Gastroesophageal sphincter (tissue), 4 donors: ENCODE measurements at regions not wholly inside any gene's neighbourhood (a gene's known extent, or its start where the extent isn't known, plus 50 kb on each side); places are given as distances from the start of the nearest gene placed in this dataset.
A peak's percentile ranks its signal among the peaks of the same experiment; 100 is the strongest.

Source experiments
- ATAC-seq: fragments of 150-250 bp; one replicate; pipeline ENCODE4 v1.9.1; 2016; ENCODE audit warnings: mild to moderate bottlenecking, moderate library complexity
- H3K27ac ChIP-seq, 4 donors: fragments of 200-600 bp; sonication (generic) in 3 of 4; 1 replicate in 3 of 4; 2 replicates in 1 of 4; pipeline ENCODE4 v1.5.1; 2016 to 2019
- H3K27me3 ChIP-seq: fragments of 200-600 bp; sonication (generic); one replicate; pipeline ENCODE4 v1.5.1; 2019
- H3K36me3 ChIP-seq, 2 donors: fragments of 200-600 bp; sonication (generic); one replicate each; pipeline ENCODE4 v1.5.1; 2019; ENCODE audit warnings: control low read depth in 1 of 2
- H3K4me1 ChIP-seq, 3 donors: fragments of 200-600 bp; sonication (generic); 1 replicate in 2 of 3; 2 replicates in 1 of 3; pipeline ENCODE4 v1.5.1; 2016 to 2019; ENCODE audit warnings: control low read depth in 2 of 3
- H3K4me3 ChIP-seq, 2 donors: fragments of 200-600 bp; sonication (generic); one replicate each; pipeline ENCODE4 v1.5.1; 2019; ENCODE audit warnings: mild to moderate bottlenecking in 1 of 2, moderate library complexity in 1 of 2
- H3K9me3 ChIP-seq, 3 donors: fragments of 200-600 bp; sonication (generic); one replicate each; pipeline ENCODE4 v1.5.1; 2017 to 2019; ENCODE audit warnings: control low read depth in 2 of 3
- EP300 ChIP-seq: sonication (generic); formaldehyde crosslinking; IDR thresholded peaks from one replicate; pipeline ENCODE4 v1.6.1; 2017; ENCODE audit warnings: antibody characterized with exemption, mild to moderate bottlenecking
- POLR2A ChIP-seq, 2 donors: fragments of 450-650 bp; IDR thresholded peaks; one replicate each; pipeline ENCODE4 v1.6.1; 2017; ENCODE audit warnings: antibody characterized with exemption in 2 of 2, mild to moderate bottlenecking in 2 of 2, moderate library complexity in 1 of 2
- POLR2AphosphoS5 ChIP-seq: sonication (generic); formaldehyde crosslinking; IDR thresholded peaks from one replicate; pipeline ENCODE4 v1.6.1; 2017; ENCODE audit warnings: antibody characterized with exemption
- WGBS, 2 donors: methylation state at CpG; one replicate each; pipeline ENCODE4 v1.1.5; 2018; ENCODE audit warnings: low coverage in 1 of 2; 5-methylcytosine and 5-hydroxymethylcytosine counted together
- TF ChIP-seq, protein P1 (sequence below), 4 experiments: fragments of 200-600 bp in 2 of 4; fragments of 450-650 bp in 2 of 4; sonication (generic) in 1 of 4; IDR thresholded peaks; one replicate each; pipeline ENCODE4 v1.5.1; 2017 to 2019; ENCODE audit warnings: antibody characterized with exemption in 4 of 4, mild to moderate bottlenecking in 2 of 4, moderate library complexity in 2 of 4

DNA sequence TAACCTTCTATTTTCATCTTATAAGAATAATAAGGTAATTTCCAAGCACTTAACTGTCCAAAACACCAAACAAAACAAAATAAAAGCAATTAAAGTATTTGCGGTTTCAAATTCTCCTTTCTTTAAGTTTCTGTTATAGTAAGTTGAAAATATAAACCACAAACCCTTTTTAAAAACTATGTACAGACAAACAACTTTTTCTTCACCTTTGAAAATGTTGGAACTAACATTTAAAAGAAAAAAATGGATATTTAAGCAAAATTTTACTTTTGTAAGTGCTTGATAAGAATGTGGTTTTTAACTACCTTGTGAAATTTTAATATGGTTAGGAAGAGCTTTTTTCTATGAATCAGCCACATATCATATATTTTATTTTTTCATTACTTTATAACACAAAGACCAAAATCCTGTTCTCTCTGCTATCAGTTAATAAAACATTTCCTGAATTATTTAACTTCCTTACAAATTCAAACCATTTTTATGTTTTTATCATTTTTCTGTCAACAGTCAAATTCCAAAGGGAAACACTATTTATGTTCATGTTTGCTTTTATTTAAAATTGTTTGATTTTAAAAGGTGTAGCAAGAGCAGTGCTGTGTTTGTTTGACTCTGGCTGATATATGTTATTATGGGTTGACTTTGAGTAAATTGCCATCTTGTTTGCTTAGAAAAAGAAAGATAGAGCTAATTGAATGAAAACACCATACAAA, 554.1 kb upstream of the KLHL1 start:
- Histone ChIP-seq H3K27ac (no peak overlapping the region), H3K36me3 (no peaks in the 10 kb centered on the region), H3K27me3 (no peaks in the 10 kb centered on the region), H3K4me3 (no peak overlapping the region), H3K9me3 (no peaks in the 10 kb centered on the region), H3K4me1 (no peaks in the 10 kb centered on the region)
- no peak for TF ChIP-seq POLR2A (IDR thresholded peaks at IDR 0.05)
- TF ChIP-seq EP300 = no peak
- TF ChIP-seq POLR2AphosphoS5 = no peak
- TF ChIP-seq, protein P1, sequence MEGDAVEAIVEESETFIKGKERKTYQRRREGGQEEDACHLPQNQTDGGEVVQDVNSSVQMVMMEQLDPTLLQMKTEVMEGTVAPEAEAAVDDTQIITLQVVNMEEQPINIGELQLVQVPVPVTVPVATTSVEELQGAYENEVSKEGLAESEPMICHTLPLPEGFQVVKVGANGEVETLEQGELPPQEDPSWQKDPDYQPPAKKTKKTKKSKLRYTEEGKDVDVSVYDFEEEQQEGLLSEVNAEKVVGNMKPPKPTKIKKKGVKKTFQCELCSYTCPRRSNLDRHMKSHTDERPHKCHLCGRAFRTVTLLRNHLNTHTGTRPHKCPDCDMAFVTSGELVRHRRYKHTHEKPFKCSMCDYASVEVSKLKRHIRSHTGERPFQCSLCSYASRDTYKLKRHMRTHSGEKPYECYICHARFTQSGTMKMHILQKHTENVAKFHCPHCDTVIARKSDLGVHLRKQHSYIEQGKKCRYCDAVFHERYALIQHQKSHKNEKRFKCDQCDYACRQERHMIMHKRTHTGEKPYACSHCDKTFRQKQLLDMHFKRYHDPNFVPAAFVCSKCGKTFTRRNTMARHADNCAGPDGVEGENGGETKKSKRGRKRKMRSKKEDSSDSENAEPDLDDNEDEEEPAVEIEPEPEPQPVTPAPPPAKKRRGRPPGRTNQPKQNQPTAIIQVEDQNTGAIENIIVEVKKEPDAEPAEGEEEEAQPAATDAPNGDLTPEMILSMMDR (IDR thresholded peaks at IDR 0.05) = no peak
- ATAC-seq = no peak
- 70 to 100% methylated on average over 1 of the region's 1 CpG for WGBS, 2 donors

DNA sequence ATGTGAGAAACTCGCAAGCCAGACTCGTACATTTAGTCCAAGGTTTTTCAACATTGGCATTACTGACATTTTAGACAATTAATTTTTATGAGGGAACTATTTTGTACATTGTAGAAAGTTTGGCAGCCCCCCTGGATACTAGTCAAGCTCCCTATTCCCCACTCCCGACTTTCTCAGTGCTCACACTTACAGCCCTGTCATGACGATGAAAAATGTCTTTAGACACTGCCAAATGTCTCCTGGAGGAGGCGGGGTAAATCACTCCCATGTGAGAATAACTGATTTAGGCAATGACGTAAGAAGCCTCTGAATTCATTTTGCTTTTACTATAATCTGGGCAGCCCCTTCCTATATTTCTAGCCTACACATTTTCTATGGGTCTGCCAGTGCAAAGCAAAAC, 535.8 kb upstream of the KLHL1 start:
- Histone ChIP-seq H3K27ac (no peak overlapping the region), H3K9me3 (no peaks in the 10 kb centered on the region), H3K27me3 (no peaks in the 10 kb centered on the region), H3K36me3 (no peaks in the 10 kb centered on the region), H3K4me1 (no peaks in the 10 kb centered on the region), H3K4me3 (no peak overlapping the region)
- TF ChIP-seq EP300 = no peak
- TF ChIP-seq, protein P1 (IDR thresholded peaks at IDR 0.05) = no peak
- no peak for TF ChIP-seq POLR2AphosphoS5
- TF ChIP-seq POLR2A (IDR thresholded peaks at IDR 0.05) = no peak
- WGBS, 2 donors = 74 to 75% methylated on average over 4 to 6 of the region's 6 CpGs
- ATAC-seq = no peak

DNA sequence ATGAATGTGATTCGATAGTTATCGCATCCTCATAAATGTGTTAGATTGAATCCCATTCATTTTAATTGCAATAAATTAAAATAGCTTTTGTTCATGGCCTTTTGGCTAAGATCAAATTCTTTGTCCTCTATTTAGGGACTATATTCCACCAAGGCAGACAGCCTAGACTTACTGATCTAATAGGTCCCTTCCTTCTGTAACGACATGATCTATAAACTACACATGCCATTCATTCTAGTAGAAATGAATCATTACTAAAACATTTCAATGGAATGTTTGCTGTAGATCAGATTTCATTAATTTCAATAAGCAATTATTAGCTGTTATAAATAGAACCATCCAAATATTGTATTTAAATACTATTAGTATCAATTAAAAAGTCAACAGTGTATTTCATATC, 526.6 kb upstream of the KLHL1 start:
- Histone ChIP-seq H3K9me3 (no peaks in the 10 kb centered on the region), H3K4me3 (no peak overlapping the region), H3K36me3 (no peaks in the 10 kb centered on the region), H3K27ac (no peak overlapping the region), H3K4me1 (no peaks in the 10 kb centered on the region), H3K27me3 (no peaks in the 10 kb centered on the region)
- no peak for TF ChIP-seq POLR2A (IDR thresholded peaks at IDR 0.05)
- no peak for TF ChIP-seq EP300
- no peak for TF ChIP-seq POLR2AphosphoS5
- TF ChIP-seq, protein P1 (IDR thresholded peaks at IDR 0.05) = no peak
- 85 to 92% methylated on average over 3 of the region's 3 CpGs for WGBS, 2 donors
- ATAC-seq = no peak

DNA sequence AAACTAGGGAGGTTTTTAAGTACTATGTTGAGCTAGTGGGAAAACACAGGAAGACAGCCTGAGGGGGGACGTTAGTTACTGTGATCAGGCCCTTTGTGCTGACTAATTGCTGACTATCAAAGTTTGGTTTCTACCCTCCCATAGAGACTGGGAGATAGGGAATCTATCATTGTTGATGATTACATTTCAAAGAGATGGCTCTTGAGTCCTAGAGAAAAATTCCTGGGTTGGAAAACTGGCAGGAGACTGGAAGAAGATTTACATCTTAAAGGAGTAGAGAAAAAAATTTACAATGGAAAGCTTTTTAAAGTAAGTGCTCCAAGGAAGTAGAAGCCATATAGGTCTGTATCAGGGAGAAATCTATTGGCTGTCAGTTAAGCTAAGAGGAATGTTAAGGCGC, 522.0 kb upstream of the KLHL1 start:
- WGBS, 2 donors = 76 to 100% methylated on average over 1 to 2 of the region's 2 CpGs
- H3K27me3 ChIP-seq = no peaks in the 10 kb centered on the region
- ATAC-seq = no peak
- TF ChIP-seq EP300 = no peak
- TF ChIP-seq, protein P1 (IDR thresholded peaks at IDR 0.05) = no peak
- no peak for TF ChIP-seq POLR2AphosphoS5
- TF ChIP-seq POLR2A (IDR thresholded peaks at IDR 0.05) = no peak
- no peak overlapping the region for H3K27ac ChIP-seq
- no peaks in the 10 kb centered on the region for H3K4me1 ChIP-seq
- H3K4me3 ChIP-seq = no peak overlapping the region
- H3K9me3 ChIP-seq = no peaks in the 10 kb centered on the region
- no peaks in the 10 kb centered on the region for H3K36me3 ChIP-seq

DNA sequence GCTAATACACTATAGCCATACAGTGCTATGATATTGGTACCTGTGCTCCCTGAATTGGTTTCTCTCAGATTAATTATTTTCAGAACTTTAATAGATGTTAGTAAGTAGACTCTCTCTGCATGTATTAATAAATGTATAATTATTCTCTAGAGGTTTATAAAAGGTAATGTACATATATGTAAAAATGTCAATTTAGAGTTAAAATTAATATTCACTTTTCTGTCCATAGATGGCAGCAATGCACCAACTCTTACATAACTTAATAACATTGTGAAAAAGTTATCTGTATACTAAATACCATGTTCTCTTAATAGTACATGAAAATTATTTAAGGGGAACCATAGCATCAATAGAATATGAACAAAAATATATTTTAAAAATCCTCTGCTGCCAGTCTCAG, 515.0 kb upstream of the KLHL1 start:
- H3K27ac ChIP-seq = no peak overlapping the region
- H3K4me3 ChIP-seq = no peak overlapping the region
- ATAC-seq = no peak
- no peaks in the 10 kb centered on the region for H3K36me3 ChIP-seq
- TF ChIP-seq EP300 (no peak), POLR2A (IDR thresholded peaks at IDR 0.05) (no peak), POLR2AphosphoS5 (no peak)
- TF ChIP-seq, protein P1 (IDR thresholded peaks at IDR 0.05) = peak in 1 of 4 experiments; percentile 30
- H3K9me3 ChIP-seq = no peaks in the 10 kb centered on the region
- no peaks in the 10 kb centered on the region for H3K27me3 ChIP-seq
- no peaks in the 10 kb centered on the region for H3K4me1 ChIP-seq
